Left lung (tissue), 4 donors: ENCODE measurements at regions not wholly inside any gene's neighbourhood (a gene's known extent, or its start where the extent isn't known, plus 50 kb on each side); places are given as distances from the start of the nearest gene placed in this dataset.
"Not testable (repeated sequence)": the region's sequence is repeated elsewhere in the genome, so short reads cannot be mapped to it uniquely, and the experiment has no call there.

Experiments
- ATAC-seq: fragments of 200-7000 bp; cut with Tn5 transposase; one replicate; pipeline ENCODE4 v1.9.1; 2020; ENCODE audit warnings: moderate library complexity
- DNase-seq, 4 donors: peaks; one replicate each; pipeline ENCODE4 v3.0.0-alpha.2; 2013 to 2020
- H3K27ac ChIP-seq, 2 donors: fragments of 200-600 bp; sonication (generic) in 1 of 2; one replicate each; pipeline versions ENCODE4 v1.5.0 to v1.8.0; 2020 to 2021
- H3K27me3 ChIP-seq, 2 donors: fragments of 200-600 bp; sonication (generic) in 1 of 2; one replicate each; pipeline versions ENCODE4 v1.5.0 to v1.8.0; 2020 to 2021
- H3K36me3 ChIP-seq, 2 donors: fragments of 200-600 bp; sonication (generic) in 1 of 2; one replicate each; pipeline versions ENCODE4 v1.5.0 to v1.8.0; 2020 to 2021
- H3K4me1 ChIP-seq, 2 donors: fragments of 200-600 bp; one replicate each; pipeline ENCODE4 v1.8.0; 2021
- H3K4me3 ChIP-seq, 2 donors: fragments of 200-600 bp; sonication (generic) in 1 of 2; one replicate each; pipeline versions ENCODE4 v1.5.0 to v1.8.0; 2020 to 2021; ENCODE audit warnings: mild to moderate bottlenecking in 1 of 2
- H3K9me3 ChIP-seq, 2 donors: fragments of 200-600 bp; sonication (generic) in 1 of 2; one replicate each; pipeline versions ENCODE4 v1.5.0 to v1.8.0; 2020 to 2021
- CTCF ChIP-seq, 2 donors: fragments of 200-600 bp; sonication (generic) in 1 of 2; IDR thresholded peaks; one replicate each; pipeline versions ENCODE4 v1.5.0 to v1.8.0; 2021; ENCODE audit warnings: antibody characterized with exemption in 2 of 2
- intact Hi-C, 2 donors: fragments of 100-400 bp; cut with DNase I; formaldehyde crosslinking; loops; one replicate each; pipeline versions ENCODE4 v1.11.2 to v1.14.2; 2022
- donor health status: DM: no; HTN: yes; CAD: no.
- donor health status: DM: no; HTN: no; CAD: no.

- H3K9me3 ChIP-seq: no peaks in the 10 kb centered on the region
- DNase-seq: no peak
- no peak for ATAC-seq
- intact Hi-C loops: no loop called here
- no peak for TF ChIP-seq CTCF (IDR thresholded peaks at IDR 0.05)
- H3K4me1 ChIP-seq: no peaks in the 10 kb centered on the region
- no peak overlapping the region for H3K4me3 ChIP-seq
- peaks cover 0 to 23% of the 10 kb centered on the region in 2 donors for H3K27me3 ChIP-seq
- no peaks in the 10 kb centered on the region for H3K36me3 ChIP-seq
- no peak overlapping the region for H3K27ac ChIP-seq
These were observed 64.2 kb upstream of the LYZL1 start for GRCh38 chr10:29224631-29225030.

DNA sequence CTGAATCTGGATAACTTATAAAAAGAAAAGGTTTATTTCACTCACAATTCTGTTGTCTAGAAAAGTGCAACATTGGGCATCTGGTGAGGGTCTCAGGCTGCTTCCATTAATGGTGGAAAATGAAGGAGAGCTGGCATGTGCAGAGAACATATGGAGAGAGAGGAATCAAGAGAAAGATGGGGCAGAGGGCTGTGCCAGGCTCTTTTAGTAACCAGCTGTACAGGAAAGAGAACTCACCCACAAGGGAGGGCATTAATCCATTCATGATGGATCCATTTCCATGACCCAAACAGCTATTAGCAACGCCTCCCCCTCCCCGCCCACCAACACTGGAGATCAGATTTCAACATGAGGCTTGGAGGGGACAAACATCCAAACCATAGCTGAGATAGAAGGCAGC is 61.7 kb upstream of the LYZL1 start:
- Histone ChIP-seq H3K36me3 (no peaks in the 10 kb centered on the region), H3K27ac (no peak overlapping the region), H3K9me3 (no peaks in the 10 kb centered on the region), H3K27me3 (peaks cover 0 to 23% of the 10 kb centered on the region in 2 donors), H3K4me3 (no peak overlapping the region), H3K4me1 (no peaks in the 10 kb centered on the region)
- no peak for TF ChIP-seq CTCF (IDR thresholded peaks at IDR 0.05)
- DNase-seq: no peak
- no peak for ATAC-seq
- intact Hi-C loops: no loop called here

GRCh38 chr10:29228562-29228961 is 60.3 kb upstream of the LYZL1 start:
- ATAC-seq (no peak), DNase-seq (no peak)
- Histone ChIP-seq H3K27me3 (peaks cover 0 to 10% of the 10 kb centered on the region in 2 donors), H3K9me3 (no peaks in the 10 kb centered on the region), H3K4me1 (no peaks in the 10 kb centered on the region), H3K36me3 (no peaks in the 10 kb centered on the region), H3K4me3 (no peak overlapping the region), H3K27ac (no peak overlapping the region)
- TF ChIP-seq CTCF (IDR thresholded peaks at IDR 0.05): no peak
- intact Hi-C loops: no loop called here

DNA sequence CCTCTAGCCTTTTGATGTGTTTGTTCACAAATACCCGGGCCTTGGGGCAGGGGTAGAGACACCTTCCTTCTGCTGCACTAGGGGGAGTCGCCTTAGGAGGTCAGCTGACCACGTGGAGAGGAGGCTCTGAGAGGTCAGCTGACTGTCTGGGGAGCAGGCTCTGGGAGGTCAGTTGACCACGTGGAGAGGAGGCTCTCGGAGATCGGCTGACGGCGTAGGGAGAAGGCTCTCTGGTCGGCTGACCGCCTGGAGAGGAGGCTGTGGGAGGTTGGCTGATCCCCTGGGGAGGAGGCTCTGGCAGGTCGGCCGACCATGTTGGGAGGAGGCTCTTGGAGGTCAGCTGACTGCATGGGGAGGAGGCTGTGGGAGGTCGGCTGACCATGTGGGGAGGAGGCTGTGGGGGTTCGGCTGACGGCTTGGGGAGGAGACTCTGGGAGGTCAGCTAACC is 59.6 kb upstream of the LYZL1 start:
- H3K4me1 ChIP-seq: no peaks in the 10 kb centered on the region
- peaks cover 0 to 8% of the 10 kb centered on the region in 2 donors for H3K27me3 ChIP-seq
- H3K27ac ChIP-seq: no peak overlapping the region
- no peak for ATAC-seq
- no peak for TF ChIP-seq CTCF (IDR thresholded peaks at IDR 0.05)
- DNase-seq: no peak
- no peaks in the 10 kb centered on the region for H3K36me3 ChIP-seq
- no peak overlapping the region for H3K4me3 ChIP-seq
- no peaks in the 10 kb centered on the region for H3K9me3 ChIP-seq
- intact Hi-C loops: no loop called here

GRCh38 chr10:29236910-29237309 is 52.0 kb upstream of the LYZL1 start:
- ATAC-seq, H3K9me3 ChIP-seq, intact Hi-C loops, DNase-seq, H3K36me3 ChIP-seq, H3K27ac ChIP-seq, H3K4me3 ChIP-seq, H3K4me1 ChIP-seq: not testable (repeated sequence)
- H3K27me3 ChIP-seq: peaks cover 0 to 13% of the 10 kb centered on the region in 2 donors

- H3K4me1 ChIP-seq: no peaks in the 10 kb centered on the region
- DNase-seq (no peak), ATAC-seq (no peak)
- no peak for TF ChIP-seq CTCF (IDR thresholded peaks at IDR 0.05)
- H3K27ac ChIP-seq: no peak overlapping the region
- no peaks in the 10 kb centered on the region for H3K36me3 ChIP-seq
- no peaks in the 10 kb centered on the region for H3K9me3 ChIP-seq
- no peak overlapping the region for H3K4me3 ChIP-seq
- H3K27me3 ChIP-seq: peaks cover 0 to 13% of the 10 kb centered on the region in 2 donors
- intact Hi-C loops: no loop called here
These were observed 51.1 kb upstream of the LYZL1 start for GRCh38 chr10:29237786-29238185.
